Colonic mucosa (tissue), 4 donors: ENCODE measurements at regions not wholly inside any gene's neighbourhood (a gene's known extent, or its start where the extent isn't known, plus 50 kb on each side); places are given as distances from the start of the nearest gene placed in this dataset.

Experiments
- DNase-seq: peaks from one replicate; pipeline ENCODE4 v3.0.0-alpha.2; 2020
- H3K27ac ChIP-seq: fragments of 200-600 bp; one replicate; pipeline ENCODE4 v1.8.0; 2021
- H3K27me3 ChIP-seq: fragments of 200-600 bp; one replicate; pipeline ENCODE4 v1.8.0; 2021
- H3K36me3 ChIP-seq: fragments of 200-600 bp; one replicate; pipeline ENCODE4 v1.8.0; 2021
- H3K4me1 ChIP-seq: fragments of 200-600 bp; one replicate; pipeline ENCODE4 v1.8.0; 2021; ENCODE audit warnings: mild to moderate bottlenecking
- H3K4me3 ChIP-seq: fragments of 200-600 bp; one replicate; pipeline ENCODE4 v1.8.0; 2021
- H3K9ac ChIP-seq, 2 donors: one replicate each; pipeline ENCODE4 v1.7.0; 2013; ENCODE audit warnings: control low read depth in 2 of 2, low read depth in 2 of 2, low read length in 2 of 2
- H3K9me3 ChIP-seq: fragments of 200-600 bp; one replicate; pipeline ENCODE4 v1.8.0; 2021
- intact Hi-C: fragments of 100-400 bp; cut with DNase I; formaldehyde crosslinking; loops from one replicate; pipeline ENCODE4 v1.14.1; 2022
- TF ChIP-seq, protein P1 (sequence below): fragments of 200-600 bp; IDR thresholded peaks from one replicate; pipeline ENCODE4 v1.8.0; 2022; ENCODE audit warnings: antibody characterized with exemption, mild to moderate bottlenecking
- donor health status: healthy.
- donor health status: DM: no; HTN: no; CAD: no.
- donor health status: DM: no; HTN: no; CAD: no.

DNA sequence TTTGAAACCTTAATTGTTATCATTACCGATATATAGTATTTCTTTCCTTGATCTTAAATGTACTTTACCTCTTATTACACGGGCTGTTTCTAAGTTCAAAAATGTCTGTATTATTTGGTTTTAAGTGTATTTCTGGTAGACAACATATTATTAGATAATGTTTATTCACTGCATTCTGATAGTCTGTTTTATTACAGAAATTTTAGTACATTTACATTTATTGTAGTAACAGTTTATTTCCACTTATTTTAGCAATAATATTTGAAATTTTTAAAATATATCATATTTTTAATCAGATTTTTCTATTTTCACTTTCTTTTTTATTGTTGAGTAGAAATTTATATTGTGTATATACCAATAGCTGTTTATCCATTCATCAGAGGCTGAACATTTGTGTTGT, 1195.2 kb downstream of the TBC1D22A start:
- Histone ChIP-seq H3K36me3 (no peaks in the 10 kb centered on the region), H3K9me3 (no peaks in the 10 kb centered on the region), H3K9ac (no peak overlapping the region), H3K4me1 (no peaks in the 10 kb centered on the region), H3K27ac (no peak overlapping the region), H3K4me3 (no peak overlapping the region), H3K27me3 (no peaks in the 10 kb centered on the region)
- DNase-seq = no peak
- TF ChIP-seq, protein P1, sequence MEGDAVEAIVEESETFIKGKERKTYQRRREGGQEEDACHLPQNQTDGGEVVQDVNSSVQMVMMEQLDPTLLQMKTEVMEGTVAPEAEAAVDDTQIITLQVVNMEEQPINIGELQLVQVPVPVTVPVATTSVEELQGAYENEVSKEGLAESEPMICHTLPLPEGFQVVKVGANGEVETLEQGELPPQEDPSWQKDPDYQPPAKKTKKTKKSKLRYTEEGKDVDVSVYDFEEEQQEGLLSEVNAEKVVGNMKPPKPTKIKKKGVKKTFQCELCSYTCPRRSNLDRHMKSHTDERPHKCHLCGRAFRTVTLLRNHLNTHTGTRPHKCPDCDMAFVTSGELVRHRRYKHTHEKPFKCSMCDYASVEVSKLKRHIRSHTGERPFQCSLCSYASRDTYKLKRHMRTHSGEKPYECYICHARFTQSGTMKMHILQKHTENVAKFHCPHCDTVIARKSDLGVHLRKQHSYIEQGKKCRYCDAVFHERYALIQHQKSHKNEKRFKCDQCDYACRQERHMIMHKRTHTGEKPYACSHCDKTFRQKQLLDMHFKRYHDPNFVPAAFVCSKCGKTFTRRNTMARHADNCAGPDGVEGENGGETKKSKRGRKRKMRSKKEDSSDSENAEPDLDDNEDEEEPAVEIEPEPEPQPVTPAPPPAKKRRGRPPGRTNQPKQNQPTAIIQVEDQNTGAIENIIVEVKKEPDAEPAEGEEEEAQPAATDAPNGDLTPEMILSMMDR = no peak
- intact Hi-C loops = no loop called here

DNA sequence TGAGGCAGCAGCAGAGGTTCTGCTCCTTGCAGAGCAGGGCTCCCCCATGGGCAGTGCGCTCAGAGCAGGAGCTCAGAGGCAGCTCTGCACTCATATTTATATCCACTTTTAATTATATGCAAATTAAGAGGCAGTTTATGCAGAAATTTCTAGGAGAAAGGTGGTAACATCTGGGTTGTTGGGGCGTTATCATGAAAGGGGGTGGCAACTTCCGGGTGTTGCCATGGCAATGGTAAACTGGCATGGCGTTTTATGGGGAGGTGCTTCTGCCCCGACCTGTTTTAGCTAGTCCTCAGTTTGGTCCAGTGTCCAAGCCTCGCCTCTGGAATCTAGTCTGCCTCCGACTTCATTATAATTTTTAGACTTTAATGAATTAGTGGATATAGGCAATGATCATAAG, 1191.7 kb downstream of the TBC1D22A start:
- intact Hi-C loops = no loop called here

DNA sequence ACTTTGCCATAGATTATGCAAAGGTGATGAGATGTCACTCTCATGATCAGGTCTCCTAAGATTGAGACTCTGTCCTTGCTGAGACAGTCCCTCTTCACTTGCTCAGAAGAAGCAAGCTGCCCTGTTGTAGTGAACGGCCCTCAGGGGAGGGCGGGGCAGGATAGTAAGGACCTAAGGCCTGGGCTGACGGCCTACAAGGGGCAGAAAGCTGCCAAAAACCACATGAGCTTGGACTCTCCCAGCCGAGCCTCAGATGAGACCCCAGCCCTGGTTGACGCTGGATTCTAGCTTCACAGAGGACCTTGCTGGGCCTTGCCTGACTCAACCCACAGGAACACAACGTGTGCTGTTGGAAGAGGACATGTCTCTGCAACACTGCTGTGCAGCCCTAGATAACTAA, 1182.5 kb downstream of the TBC1D22A start:
- H3K27ac ChIP-seq = no peak overlapping the region
- H3K27me3 ChIP-seq = no peaks in the 10 kb centered on the region
- no peak overlapping the region for H3K4me3 ChIP-seq
- intact Hi-C loops = no loop called here
- TF ChIP-seq, protein P1 = no peak
- no peaks in the 10 kb centered on the region for H3K36me3 ChIP-seq
- H3K9me3 ChIP-seq = no peaks in the 10 kb centered on the region
- no peak overlapping the region for H3K9ac ChIP-seq
- H3K4me1 ChIP-seq = no peaks in the 10 kb centered on the region
- no peak for DNase-seq

More for the DNA sequence above, 1191.7 kb downstream of the TBC1D22A start:
- Histone ChIP-seq H3K27me3 (no peaks in the 10 kb centered on the region), H3K4me3 (no peak overlapping the region), H3K36me3 (no peaks in the 10 kb centered on the region), H3K4me1 (no peaks in the 10 kb centered on the region), H3K9ac (no peak overlapping the region), H3K9me3 (no peaks in the 10 kb centered on the region), H3K27ac (no peak overlapping the region)
- DNase-seq = no peak
- TF ChIP-seq, protein P1 = no peak

DNA sequence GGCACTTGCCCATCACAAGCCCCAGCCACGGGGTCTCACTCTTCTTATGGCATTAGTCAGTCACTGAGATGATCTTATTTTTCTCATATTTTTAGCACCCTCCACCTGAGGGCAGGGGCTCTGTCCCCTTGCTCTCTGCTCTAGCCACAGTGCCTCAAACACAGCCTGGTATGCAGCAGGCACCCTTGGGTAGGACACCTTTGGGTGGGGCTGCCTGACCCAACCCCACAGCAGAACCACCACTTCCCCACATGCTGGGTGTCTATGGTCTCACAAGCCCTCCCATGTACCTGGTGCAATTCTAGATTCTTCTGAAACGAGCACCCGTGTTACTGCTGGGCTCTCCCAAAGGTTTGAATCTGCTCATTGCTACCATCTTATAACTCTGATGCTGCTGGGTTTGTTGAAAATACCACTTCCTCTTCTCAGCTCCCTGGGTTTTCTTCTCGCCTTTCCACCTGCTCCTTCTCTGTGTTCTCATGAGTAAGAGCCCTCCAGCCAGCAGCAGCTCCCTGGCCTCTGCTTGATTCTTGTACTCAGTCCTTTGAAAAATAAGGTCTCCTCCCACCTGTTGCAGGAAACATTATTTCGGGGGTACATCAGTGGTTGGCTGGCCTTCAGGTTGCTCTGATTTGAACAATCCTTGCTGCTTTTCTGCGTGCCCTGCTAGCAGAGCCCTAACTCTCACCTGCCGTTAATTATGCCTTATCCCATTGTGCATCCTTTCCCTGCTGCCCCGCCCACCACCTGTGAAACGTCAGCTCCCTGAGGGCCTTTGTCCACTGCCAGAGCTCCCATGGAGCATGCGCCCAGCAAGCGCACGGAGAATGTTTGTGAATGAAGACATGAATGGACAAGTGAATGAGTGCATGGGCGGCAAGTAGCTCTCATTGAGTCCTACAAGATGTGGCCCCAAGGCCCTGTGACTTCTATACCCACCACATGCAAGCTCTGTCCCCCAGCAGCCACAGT, 1181.6 kb downstream of the TBC1D22A start:
- TF ChIP-seq, protein P1 = no peak
- intact Hi-C loops = no loop called here
- H3K9me3 ChIP-seq = no peaks in the 10 kb centered on the region
- no peak overlapping the region for H3K4me3 ChIP-seq
- no peaks in the 10 kb centered on the region for H3K27me3 ChIP-seq
- H3K4me1 ChIP-seq = no peaks in the 10 kb centered on the region
- no peak for DNase-seq
- H3K36me3 ChIP-seq = no peaks in the 10 kb centered on the region
- H3K27ac ChIP-seq = no peak overlapping the region
- no peak overlapping the region for H3K9ac ChIP-seq

DNA sequence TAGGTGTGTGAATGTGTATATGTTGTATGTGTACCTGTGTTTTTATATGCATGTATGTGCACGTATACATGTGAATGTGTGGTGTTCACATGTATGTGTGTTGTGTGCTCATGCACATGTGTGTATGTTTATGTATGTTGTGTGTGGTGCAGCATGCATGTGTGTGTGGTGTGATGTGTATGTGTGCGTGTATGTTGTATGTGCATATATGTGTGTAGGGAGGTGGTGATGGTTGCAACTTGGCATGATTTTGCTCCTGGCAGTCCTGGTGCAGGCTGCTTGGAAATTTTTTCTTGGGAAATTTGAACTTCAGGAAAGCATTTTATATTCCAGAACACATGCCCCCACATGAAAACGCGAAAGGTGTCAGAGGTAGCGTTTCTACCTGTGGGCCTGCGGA, 1177.8 kb downstream of the TBC1D22A start:
- Histone ChIP-seq H3K36me3 (no peaks in the 10 kb centered on the region), H3K27ac (no peak overlapping the region), H3K9ac (no peak overlapping the region), H3K27me3 (no peaks in the 10 kb centered on the region), H3K9me3 (no peaks in the 10 kb centered on the region), H3K4me1 (no peaks in the 10 kb centered on the region), H3K4me3 (no peak overlapping the region)
- TF ChIP-seq, protein P1 = no peak
- intact Hi-C loops = no loop called here
- no peak for DNase-seq
